ENCODE measurements at regions not wholly inside any gene's neighbourhood (a gene's known extent, or its start where the extent isn't known, plus 50 kb on each side); places are given as distances from the start of the nearest gene placed in this dataset.
"Not testable (repeated sequence)": the region's sequence is repeated elsewhere in the genome, so short reads cannot be mapped to it uniquely, and the experiment has no call there.

- Histone ChIP-seq H3K9ac (ENCODE audit: low read length) (no peak overlapping the region), H3K27me3 (ENCODE audit: control insufficient read depth, insufficient read depth, low read length) (no peaks in the 10 kb centered on the region), H3K36me3 (ENCODE audit: control insufficient read depth, low read depth, low read length) (no peaks in the 10 kb centered on the region), H3K27ac (ENCODE audit: low read length) (no peak overlapping the region), H3K9me3 (ENCODE audit: control insufficient read depth, low read depth, low read length) (peaks cover 17% of the 10 kb centered on the region), H3K4me3 (ENCODE audit: low read length) (no peak overlapping the region), H3K4me1 (ENCODE audit: control insufficient read depth, low read depth, low read length) (no peaks in the 10 kb centered on the region)
These were observed 151.7 kb downstream of the KCNJ18 start for GRCh38 chr17:21843951-21844590.

DNA sequence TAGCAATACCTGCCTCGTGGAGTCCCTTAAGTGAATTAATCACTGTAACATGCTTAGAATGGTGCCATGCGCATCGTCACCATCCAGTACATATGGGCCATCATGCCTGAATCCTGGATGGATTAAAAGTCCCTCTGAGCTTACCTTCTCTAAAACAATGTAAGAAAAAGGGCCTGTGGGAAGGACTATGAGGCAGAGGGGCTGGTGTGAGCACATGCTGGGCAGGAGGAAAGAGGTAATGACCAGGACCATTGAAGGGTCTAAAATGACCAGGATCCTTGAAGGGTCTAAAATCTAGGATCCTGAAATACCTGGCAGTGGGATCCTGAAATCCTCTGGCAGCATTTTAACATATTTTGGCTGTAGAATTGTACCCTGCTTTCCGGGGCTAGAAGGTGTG is 156.2 kb downstream of the KCNJ18 start:
- not testable (repeated sequence) for H3K27me3 ChIP-seq (ENCODE audit: control insufficient read depth, insufficient read depth, low read length); H3K9ac ChIP-seq (ENCODE audit: low read length); H3K36me3 ChIP-seq (ENCODE audit: control insufficient read depth, low read depth, low read length); H3K27ac ChIP-seq (ENCODE audit: low read length); H3K4me3 ChIP-seq (ENCODE audit: low read length); H3K4me1 ChIP-seq (ENCODE audit: control insufficient read depth, low read depth, low read length)
- peaks cover 17% of the 10 kb centered on the region for H3K9me3 ChIP-seq (ENCODE audit: control insufficient read depth, low read depth, low read length)

DNA sequence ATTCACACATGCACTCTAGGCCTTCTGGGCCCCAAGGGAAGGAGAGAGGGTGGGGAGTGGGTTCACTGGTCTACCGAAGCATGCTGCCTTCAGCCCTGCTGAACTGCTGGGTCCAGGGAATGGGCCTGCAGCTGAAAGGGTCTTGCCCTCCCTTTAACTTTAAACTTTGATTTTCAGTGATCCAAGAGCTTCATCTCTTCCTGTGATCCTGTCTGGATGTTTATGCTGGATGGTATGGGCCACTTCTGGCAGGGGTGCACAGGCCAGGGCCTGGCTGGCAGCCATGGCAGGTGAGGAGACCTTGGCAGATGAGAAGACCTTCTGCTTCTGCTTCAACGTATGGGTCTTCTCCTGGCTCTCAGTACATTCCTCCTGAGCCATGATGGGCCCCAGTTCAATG is 156.7 kb downstream of the KCNJ18 start:
- not testable (repeated sequence) for H3K4me1 ChIP-seq (ENCODE audit: control insufficient read depth, low read depth, low read length); H3K4me3 ChIP-seq (ENCODE audit: low read length); H3K27ac ChIP-seq (ENCODE audit: low read length); H3K9ac ChIP-seq (ENCODE audit: low read length); H3K36me3 ChIP-seq (ENCODE audit: control insufficient read depth, low read depth, low read length); H3K27me3 ChIP-seq (ENCODE audit: control insufficient read depth, insufficient read depth, low read length)
- peaks cover 17% of the 10 kb centered on the region for H3K9me3 ChIP-seq (ENCODE audit: control insufficient read depth, low read depth, low read length)

- H3K4me1 ChIP-seq (ENCODE audit: control insufficient read depth, low read depth, low read length); H3K9ac ChIP-seq (ENCODE audit: low read length): not testable (repeated sequence)
These were observed 158.3 kb downstream of the KCNJ18 start for GRCh38 chr17:21850614-21851013.

More at GRCh38 chr17:21850614-21851013, 158.3 kb downstream of the KCNJ18 start:
- H3K4me3 ChIP-seq (ENCODE audit: low read length); H3K27me3 ChIP-seq (ENCODE audit: control insufficient read depth, insufficient read depth, low read length); H3K36me3 ChIP-seq (ENCODE audit: control insufficient read depth, low read depth, low read length); H3K9me3 ChIP-seq (ENCODE audit: control insufficient read depth, low read depth, low read length); H3K27ac ChIP-seq (ENCODE audit: low read length): not testable (repeated sequence)
